ENCODE measurements at regions not wholly inside any gene's neighbourhood (a gene's known extent, or its start where the extent isn't known, plus 50 kb on each side); places are given as distances from the start of the nearest gene placed in this dataset.

- no peak overlapping the region for H3K27ac ChIP-seq
- no peak for TF ChIP-seq ZFX (IDR thresholded peaks at IDR 0.05; ENCODE audit: borderline replicate concordance)
Observed at GRCh38 chr17:77862890-77863813, 95.4 kb upstream of the TNRC6C start.

GRCh38 chr17:77863814-77864161, 94.7 kb upstream of the TNRC6C start:
- TF ChIP-seq ZFX (IDR thresholded peaks at IDR 0.05; ENCODE audit: borderline replicate concordance): no peak
- no peak for TF ChIP-seq CTCF (IDR thresholded peaks at IDR 0.05)
- H3K27ac ChIP-seq: no peak overlapping the region

GRCh38 chr17:77864234-77865111, 94.0 kb upstream of the TNRC6C start:
- no peak overlapping the region for H3K27ac ChIP-seq
- TF ChIP-seq CTCF (IDR thresholded peaks at IDR 0.05) (no peak), ZFX (IDR thresholded peaks at IDR 0.05; ENCODE audit: borderline replicate concordance) (no peak)

GRCh38 chr17:77865112-77865611, 93.3 kb upstream of the TNRC6C start:
- TF ChIP-seq ZFX (IDR thresholded peaks at IDR 0.05; ENCODE audit: borderline replicate concordance): no peak

GRCh38 chr17:77865716-77866115, 92.8 kb upstream of the TNRC6C start:
- no peak overlapping the region for H3K27ac ChIP-seq
- TF ChIP-seq ZFX (IDR thresholded peaks at IDR 0.05; ENCODE audit: borderline replicate concordance) (no peak), CTCF (IDR thresholded peaks at IDR 0.05) (no peak)

More at GRCh38 chr17:77865112-77865611, 93.3 kb upstream of the TNRC6C start:
- H3K27ac ChIP-seq: no peak overlapping the region

GRCh38 chr17:77867308-77867781, 91.2 kb upstream of the TNRC6C start:
- TF ChIP-seq CTCF (IDR thresholded peaks at IDR 0.05) (no peak), ZFX (IDR thresholded peaks at IDR 0.05; ENCODE audit: borderline replicate concordance) (no peak)
- H3K27ac ChIP-seq: no peak overlapping the region

- no peak for TF ChIP-seq ZFX (IDR thresholded peaks at IDR 0.05; ENCODE audit: borderline replicate concordance)
- no peak for TF ChIP-seq CTCF (IDR thresholded peaks at IDR 0.05)
Observed at GRCh38 chr17:77867976-77868713, 90.4 kb upstream of the TNRC6C start.

More at GRCh38 chr17:77867976-77868713, 90.4 kb upstream of the TNRC6C start:
- H3K27ac ChIP-seq: no peak overlapping the region

Data from 22Rv1 (cell line).